ENCODE measurements at regions not wholly inside any gene's neighbourhood (a gene's known extent, or its start where the extent isn't known, plus 50 kb on each side); places are given as distances from the start of the nearest gene placed in this dataset.

GRCh38 chr12:46686267-46686942 lies 139.4 kb downstream of the SLC38A4 start:
- TF ChIP-seq, protein P1, sequence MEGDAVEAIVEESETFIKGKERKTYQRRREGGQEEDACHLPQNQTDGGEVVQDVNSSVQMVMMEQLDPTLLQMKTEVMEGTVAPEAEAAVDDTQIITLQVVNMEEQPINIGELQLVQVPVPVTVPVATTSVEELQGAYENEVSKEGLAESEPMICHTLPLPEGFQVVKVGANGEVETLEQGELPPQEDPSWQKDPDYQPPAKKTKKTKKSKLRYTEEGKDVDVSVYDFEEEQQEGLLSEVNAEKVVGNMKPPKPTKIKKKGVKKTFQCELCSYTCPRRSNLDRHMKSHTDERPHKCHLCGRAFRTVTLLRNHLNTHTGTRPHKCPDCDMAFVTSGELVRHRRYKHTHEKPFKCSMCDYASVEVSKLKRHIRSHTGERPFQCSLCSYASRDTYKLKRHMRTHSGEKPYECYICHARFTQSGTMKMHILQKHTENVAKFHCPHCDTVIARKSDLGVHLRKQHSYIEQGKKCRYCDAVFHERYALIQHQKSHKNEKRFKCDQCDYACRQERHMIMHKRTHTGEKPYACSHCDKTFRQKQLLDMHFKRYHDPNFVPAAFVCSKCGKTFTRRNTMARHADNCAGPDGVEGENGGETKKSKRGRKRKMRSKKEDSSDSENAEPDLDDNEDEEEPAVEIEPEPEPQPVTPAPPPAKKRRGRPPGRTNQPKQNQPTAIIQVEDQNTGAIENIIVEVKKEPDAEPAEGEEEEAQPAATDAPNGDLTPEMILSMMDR (conservative IDR thresholded peaks at IDR 0.05; ENCODE audit: low read depth, low read length) = no peak
- TF ChIP-seq POLR2A (IDR thresholded peaks at IDR 0.05; ENCODE audit: low read depth, low read length) (no peak), FOS (IDR thresholded peaks at IDR 0.05; ENCODE audit: low read depth, low read length) (no peak), RAD21 (IDR thresholded peaks at IDR 0.05; ENCODE audit: low read length) (no peak)

Measured in IMR-90 (cell line).